ENCODE measurements at regions not wholly inside any gene's neighbourhood (a gene's known extent, or its start where the extent isn't known, plus 50 kb on each side); places are given as distances from the start of the nearest gene placed in this dataset.

GRCh38 chr22:22996511-22997261 is 73.6 kb upstream of the GNAZ start:
- Histone ChIP-seq H3K36me3 (no peaks in the 10 kb centered on the region), H3K27me3 (no peaks in the 10 kb centered on the region), H4K20me1 (no peaks in the 10 kb centered on the region), H3K9me3 (peaks cover 49% of the 10 kb centered on the region), H3K27ac (no peak overlapping the region), H3K4me3 (no peak overlapping the region), H3K4me2 (no peak overlapping the region), H3K4me1 (no peaks in the 10 kb centered on the region), H3K9ac (no peak overlapping the region)
- no peak for TF ChIP-seq Cebpa-rat (IDR thresholded peaks at IDR 0.05)

GRCh38 chr22:22997262-22997898 is 72.9 kb upstream of the GNAZ start:
- no peak for TF ChIP-seq Cebpa-rat (IDR thresholded peaks at IDR 0.05)
- no peaks in the 10 kb centered on the region for H3K36me3 ChIP-seq
- no peaks in the 10 kb centered on the region for H3K4me1 ChIP-seq
- H3K27me3 ChIP-seq = no peaks in the 10 kb centered on the region
- no peak overlapping the region for H3K4me3 ChIP-seq
- H3K9me3 ChIP-seq = peaks cover 49% of the 10 kb centered on the region
- no peak overlapping the region for H3K27ac ChIP-seq
- H3K4me2 ChIP-seq = no peak overlapping the region
- H4K20me1 ChIP-seq = no peaks in the 10 kb centered on the region
- no peak overlapping the region for H3K9ac ChIP-seq

- no peaks in the 10 kb centered on the region for H3K4me1 ChIP-seq
- H3K27ac ChIP-seq = no peak overlapping the region
- no peak overlapping the region for H3K9ac ChIP-seq
- no peaks in the 10 kb centered on the region for H4K20me1 ChIP-seq
- no peaks in the 10 kb centered on the region for H3K36me3 ChIP-seq
- H3K9me3 ChIP-seq = peaks cover 49% of the 10 kb centered on the region
- no peak overlapping the region for H3K4me3 ChIP-seq
- H3K27me3 ChIP-seq = no peaks in the 10 kb centered on the region
- TF ChIP-seq Cebpa-rat (IDR thresholded peaks at IDR 0.05) = no peak
- no peak overlapping the region for H3K4me2 ChIP-seq
These were observed 72.3 kb upstream of the GNAZ start for GRCh38 chr22:22997988-22998387.

- H3K27me3 ChIP-seq = no peaks in the 10 kb centered on the region
- peaks cover 49% of the 10 kb centered on the region for H3K9me3 ChIP-seq
- H3K9ac ChIP-seq = no peak overlapping the region
- H3K4me3 ChIP-seq = no peak overlapping the region
- no peaks in the 10 kb centered on the region for H3K36me3 ChIP-seq
- no peak overlapping the region for H3K4me2 ChIP-seq
- no peaks in the 10 kb centered on the region for H4K20me1 ChIP-seq
- H3K4me1 ChIP-seq = no peaks in the 10 kb centered on the region
- no peak overlapping the region for H3K27ac ChIP-seq
- TF ChIP-seq Cebpa-rat (IDR thresholded peaks at IDR 0.05) = no peak
These were observed 70.8 kb upstream of the GNAZ start for GRCh38 chr22:22999523-22999922.

- H3K9ac ChIP-seq = no peak overlapping the region
- peaks cover 48% of the 10 kb centered on the region for H3K9me3 ChIP-seq
- no peak overlapping the region for H3K27ac ChIP-seq
- no peaks in the 10 kb centered on the region for H3K27me3 ChIP-seq
- TF ChIP-seq Cebpa-rat (IDR thresholded peaks at IDR 0.05) = no peak
- H3K4me2 ChIP-seq = no peak overlapping the region
- H3K36me3 ChIP-seq = no peaks in the 10 kb centered on the region
- no peaks in the 10 kb centered on the region for H4K20me1 ChIP-seq
- no peak overlapping the region for H3K4me3 ChIP-seq
- no peaks in the 10 kb centered on the region for H3K4me1 ChIP-seq
These were observed 69.5 kb upstream of the GNAZ start for GRCh38 chr22:23000657-23001347.

GRCh38 chr22:23001463-23001862 is 68.9 kb upstream of the GNAZ start:
- Histone ChIP-seq H3K4me1 (no peaks in the 10 kb centered on the region), H3K9ac (no peak overlapping the region), H3K36me3 (no peaks in the 10 kb centered on the region), H4K20me1 (no peaks in the 10 kb centered on the region), H3K4me2 (no peak overlapping the region), H3K27me3 (no peaks in the 10 kb centered on the region), H3K9me3 (peaks cover 42% of the 10 kb centered on the region), H3K27ac (no peak overlapping the region), H3K4me3 (no peak overlapping the region)
- TF ChIP-seq Cebpa-rat (IDR thresholded peaks at IDR 0.05) = no peak

GRCh38 chr22:23002612-23003180 is 67.6 kb upstream of the GNAZ start:
- no peak overlapping the region for H3K9ac ChIP-seq
- no peak overlapping the region for H3K27ac ChIP-seq
- peaks cover 29% of the 10 kb centered on the region for H3K9me3 ChIP-seq
- H3K4me2 ChIP-seq = no peak overlapping the region
- no peak for TF ChIP-seq Cebpa-rat (IDR thresholded peaks at IDR 0.05)
- no peak overlapping the region for H3K4me3 ChIP-seq
- no peaks in the 10 kb centered on the region for H3K4me1 ChIP-seq
- no peaks in the 10 kb centered on the region for H3K36me3 ChIP-seq
- no peaks in the 10 kb centered on the region for H3K27me3 ChIP-seq
- H4K20me1 ChIP-seq = no peaks in the 10 kb centered on the region

GRCh38 chr22:23007823-23008222 is 62.5 kb upstream of the GNAZ start:
- Histone ChIP-seq H3K27me3 (no peaks in the 10 kb centered on the region), H4K20me1 (no peaks in the 10 kb centered on the region)
- no peak for TF ChIP-seq Cebpa-rat (IDR thresholded peaks at IDR 0.05)

GRCh38 chr22:23008896-23009295 is 61.4 kb upstream of the GNAZ start:
- Histone ChIP-seq H3K27me3 (no peaks in the 10 kb centered on the region), H3K4me2 (no peak overlapping the region), H3K36me3 (no peaks in the 10 kb centered on the region), H3K4me3 (no peak overlapping the region), H4K20me1 (no peaks in the 10 kb centered on the region), H3K27ac (no peak overlapping the region), H3K9me3 (no peaks in the 10 kb centered on the region), H3K9ac (no peak overlapping the region), H3K4me1 (peaks cover 5% of the 10 kb centered on the region; the same call in 1 of the 2 replicates)
- no peak for TF ChIP-seq Cebpa-rat (IDR thresholded peaks at IDR 0.05)

More at GRCh38 chr22:23007823-23008222, 62.5 kb upstream of the GNAZ start:
- Histone ChIP-seq H3K9me3 (no peaks in the 10 kb centered on the region; the same call in none of the 2 replicates), H3K27ac (no peak overlapping the region), H3K4me2 (no peak overlapping the region), H3K4me1 (peaks cover 5% of the 10 kb centered on the region; the same call in 1 of the 2 replicates), H3K4me3 (no peak overlapping the region), H3K9ac (no peak overlapping the region), H3K36me3 (no peaks in the 10 kb centered on the region)

Data from BLaER1 (cell line).